HCT116 (cell line): ENCODE measurements at regions not wholly inside any gene's neighbourhood (a gene's known extent, or its start where the extent isn't known, plus 50 kb on each side); places are given as distances from the start of the nearest gene placed in this dataset.

Experiments used
- ATAC-seq: fragments of 200-7000 bp; cut with Tn5 transposase; 2 replicates; pipeline ENCODE4 v1.9.1; 2020; ENCODE audit warnings: mild to moderate bottlenecking, moderate library complexity
- BruUV-seq: library from RNA; stranded (reverse); fragments of 400-500 nt; replicated peaks from 2 replicates; lab custom pipeline; 2021; lab: Mats Ljungman, UMichigan
- CTCF ChIA-PET: fragments of 300-600 bp; sonication (Branson Sonifier 250); formaldehyde crosslinking; loops from one replicate; lab custom pipeline; 2021; ENCODE audit warnings: antibody characterized with exemption; lab: Charles Lee
- POLR2A ChIA-PET: fragments of 300-600, 350-600 bp; sonication (Branson Sonifier 250); formaldehyde crosslinking; loops from one replicate; lab custom pipeline; 2021; ENCODE audit warnings: antibody characterized with exemption; lab: Charles Lee
- RAD21 ChIA-PET, 2 experiments: fragments of 300-600 bp; sonication (Branson Sonifier 250); formaldehyde crosslinking; loops; one replicate each; lab custom pipeline; 2023; ENCODE audit warnings: low total read pairs in 2 of 2; ENCODE audit not compliant: uncharacterized antibody in 2 of 2, unreplicated experiment in 2 of 2, low non-redundant PET in 1 of 2; lab: Charles Lee
- DNase-seq: peaks from one replicate; pipeline ENCODE4 v3.0.0-alpha.2; 2010; ENCODE audit warnings: low read depth, low spot score
- H2AFZ ChIP-seq: fragments of 200-600 bp; shearing (Covaris generic), sonication (generic); 2 replicates; pipeline ENCODE4 v1.6.1; 2017; ENCODE audit warnings: low read depth, mixed run types, mixed read lengths, antibody characterized with exemption, low read length; ENCODE audit not compliant: poor library complexity, severe bottlenecking
- H3K27ac ChIP-seq: 2 replicates; pipeline ENCODE4 v1.5.1; 2012; ENCODE audit warnings: low read depth, low read length
- H3K27me3 ChIP-seq: fragments of 200-600 bp; sonication (generic); 2 replicates; pipeline ENCODE4 v1.6.1; 2016; ENCODE audit warnings: mixed run types, low read length, mixed read lengths; ENCODE audit not compliant: insufficient read depth
- H3K36me3 ChIP-seq, 2 experiments: fragments of 200-500 bp in 1 of 2; fragments of 200-600 bp in 1 of 2; sonication (Bioruptor generic) in 1 of 2; sonication (generic) in 1 of 2; 2 replicates each; pipeline versions ENCODE4 v1.5.1 to v1.6.1; 2014 to 2016; ENCODE audit warnings: low read length in 2 of 2, inconsistent platforms in 1 of 2, mixed read lengths in 1 of 2, mixed run types in 1 of 2; ENCODE audit not compliant: insufficient read depth in 2 of 2, control insufficient read depth in 1 of 2
- H3K4me1 ChIP-seq, 2 experiments: fragments of 200-600 bp in 1 of 2; sonication (generic) in 1 of 2; 2 replicates each; pipeline versions ENCODE4 v1.5.1 to v1.6.1; 2012 to 2017; ENCODE audit warnings: low read length in 2 of 2, inconsistent platforms in 1 of 2, mild to moderate bottlenecking in 1 of 2, mixed read lengths in 1 of 2, mixed run types in 1 of 2, moderate library complexity in 1 of 2; ENCODE audit not compliant: insufficient read depth in 2 of 2, control insufficient read depth in 1 of 2
- H3K4me2 ChIP-seq: fragments of 200-600 bp; sonication (generic); 2 replicates; pipeline ENCODE4 v1.6.1; 2017; ENCODE audit warnings: mixed run types, low read length, mixed read lengths
- H3K4me3 ChIP-seq, 2 experiments: fragments of 200-600 bp in 1 of 2; sonication (generic) in 1 of 2; replicated peaks in 1 of 2; 2 replicates each; pipeline ENCODE4 v1.5.1; 2011 to 2016; ENCODE audit warnings: low read length in 2 of 2, control low read depth in 1 of 2, low read depth in 1 of 2, mild to moderate bottlenecking in 1 of 2, mixed read lengths in 1 of 2, mixed run types in 1 of 2
- H3K79me2 ChIP-seq: fragments of 200-600 bp; sonication (generic); 2 replicates; pipeline ENCODE4 v1.6.1; 2017; ENCODE audit warnings: mild to moderate bottlenecking, mixed run types, low read length, moderate library complexity, mixed read lengths; ENCODE audit not compliant: insufficient read depth
- H3K9ac ChIP-seq: fragments of 200-600 bp; sonication (generic); 2 replicates; pipeline ENCODE4 v1.6.1; 2016; ENCODE audit warnings: low read length, mixed read lengths
- H3K9me2 ChIP-seq: fragments of 200-600 bp; sonication (generic), shearing (Covaris generic); 2 replicates; pipeline ENCODE4 v1.6.1; 2017; ENCODE audit warnings: mixed run types, mild to moderate bottlenecking, moderate library complexity; ENCODE audit not compliant: insufficient read depth
- H3K9me3 ChIP-seq, 2 experiments: fragments of 200-500 bp in 1 of 2; fragments of 200-600 bp in 1 of 2; sonication (Bioruptor generic) in 1 of 2; sonication (generic) in 1 of 2; 2 replicates each; pipeline ENCODE4 v1.6.1; 2014 to 2017; ENCODE audit warnings: low read length in 2 of 2, mixed read lengths in 2 of 2, inconsistent platforms in 1 of 2, low read depth in 1 of 2, mild to moderate bottlenecking in 1 of 2, mixed run types in 1 of 2, moderate library complexity in 1 of 2; ENCODE audit not compliant: control insufficient read depth in 1 of 2, insufficient read depth in 1 of 2
- H4K20me1 ChIP-seq: fragments of 200-600 bp; sonication (generic), shearing (Covaris generic); 2 replicates; pipeline ENCODE4 v1.6.1; 2017; ENCODE audit warnings: mixed run types, mild to moderate bottlenecking, moderate library complexity; ENCODE audit not compliant: insufficient read depth
- ATF3 ChIP-seq: IDR thresholded peaks from 2 replicates; pipeline ENCODE4 v1.6.1; 2012
- CBX3 ChIP-seq: IDR thresholded peaks from 2 replicates; pipeline ENCODE4 v1.6.1; 2012; ENCODE audit warnings: low read depth
- EGR1 ChIP-seq: IDR thresholded peaks from 2 replicates; pipeline ENCODE4 v1.6.1; 2012; ENCODE audit warnings: low read depth
- ELF1 ChIP-seq: IDR thresholded peaks from 2 replicates; pipeline ENCODE4 v1.6.1; 2012; ENCODE audit warnings: low read depth, borderline replicate concordance
- EZH2 ChIP-seq: fragments of 200-600 bp; sonication (generic); IDR thresholded peaks from 2 replicates; pipeline ENCODE4 v1.6.1; 2017; ENCODE audit warnings: antibody characterized with exemption, mixed run types
- EZH2phosphoT487 ChIP-seq: fragments of 200-600 bp; IDR thresholded peaks from 2 replicates; pipeline ENCODE4 v1.6.1; 2018; ENCODE audit warnings: antibody characterized with exemption, borderline replicate concordance
- FOSL1 ChIP-seq: IDR thresholded peaks from 2 replicates; pipeline ENCODE4 v1.6.1; 2012; ENCODE audit warnings: low read depth
- JUND ChIP-seq: IDR thresholded peaks from 2 replicates; pipeline ENCODE4 v1.6.1; 2012
- POLR2AphosphoS5 ChIP-seq: IDR thresholded peaks from 2 replicates; pipeline ENCODE4 v1.6.1; 2011; ENCODE audit warnings: mild to moderate bottlenecking, low read depth, low read length, moderate library complexity
- RAD21 ChIP-seq: IDR thresholded peaks from 2 replicates; pipeline ENCODE4 v1.6.1; 2012; ENCODE audit warnings: low read depth, mild to moderate bottlenecking
- SP1 ChIP-seq: IDR thresholded peaks from 2 replicates; pipeline ENCODE4 v1.6.1; 2012; ENCODE audit warnings: low read depth
- SRF ChIP-seq: IDR thresholded peaks from 2 replicates; pipeline ENCODE4 v1.6.1; 2012; ENCODE audit warnings: low read depth
- TCF7L2 ChIP-seq: IDR thresholded peaks from 2 replicates; pipeline ENCODE4 v1.7.0; 2011; ENCODE audit warnings: borderline replicate concordance, inconsistent platforms; ENCODE audit not compliant: insufficient read depth, insufficient read length; ENCODE audit errors: extremely low read depth
- ZBTB33 ChIP-seq: IDR thresholded peaks from 2 replicates; pipeline ENCODE4 v1.6.1; 2011; ENCODE audit warnings: mild to moderate bottlenecking, low read length, moderate library complexity; ENCODE audit not compliant: insufficient replicate concordance; ENCODE audit errors: extremely low read depth
- ZNF274 ChIP-seq: fragments of 200-500 bp; sonication (Bioruptor generic); IDR thresholded peaks from 2 replicates; pipeline ENCODE4 v1.6.1; 2014; ENCODE audit warnings: mild to moderate bottlenecking, low read depth, low read length, inconsistent platforms
- intact Hi-C: fragments of 100-400 bp; cut with micrococcal nuclease; formaldehyde crosslinking; loops from 2 replicates; pipeline ENCODE4 v1.10.0; 2022

- H3K9me2 ChIP-seq, result no peaks in the 10 kb centered on the region
- ChIA-PET CTCF (no interaction called here), RAD21 (no interaction called here), POLR2A (no interaction called here)
- TF ChIP-seq ATF3, result no peak
- no peak for TF ChIP-seq TCF7L2
- no peak for TF ChIP-seq EZH2phosphoT487
- TF ChIP-seq SP1, result no peak
- TF ChIP-seq RAD21, result no peak
- no peak for TF ChIP-seq JUND
- no peak for TF ChIP-seq FOSL1
- no peak for TF ChIP-seq EGR1
- TF ChIP-seq CBX3, result no peak
- no peak overlapping the region for H3K4me2 ChIP-seq
- no peaks in the 10 kb centered on the region for H3K9me3 ChIP-seq
- no peaks in the 10 kb centered on the region for H3K27me3 ChIP-seq
- no peaks in the 10 kb centered on the region for H3K36me3 ChIP-seq
- DNase-seq (no peak), ATAC-seq (no peak)
- H3K4me3 ChIP-seq, result no peak overlapping the region
- H4K20me1 ChIP-seq, result no peaks in the 10 kb centered on the region
- no peaks in the 10 kb centered on the region for H3K4me1 ChIP-seq
- H2AFZ ChIP-seq, result no peak overlapping the region
- no peak overlapping the region for H3K9ac ChIP-seq
- no TSS peak for BruUV-seq
- intact Hi-C loops, result no loop called here
- no peak overlapping the region for H3K27ac ChIP-seq
- no peaks in the 10 kb centered on the region for H3K79me2 ChIP-seq
Observed at GRCh38 chr3:194194051-194194756, 58.3 kb downstream of the HES1 start.

DNA sequence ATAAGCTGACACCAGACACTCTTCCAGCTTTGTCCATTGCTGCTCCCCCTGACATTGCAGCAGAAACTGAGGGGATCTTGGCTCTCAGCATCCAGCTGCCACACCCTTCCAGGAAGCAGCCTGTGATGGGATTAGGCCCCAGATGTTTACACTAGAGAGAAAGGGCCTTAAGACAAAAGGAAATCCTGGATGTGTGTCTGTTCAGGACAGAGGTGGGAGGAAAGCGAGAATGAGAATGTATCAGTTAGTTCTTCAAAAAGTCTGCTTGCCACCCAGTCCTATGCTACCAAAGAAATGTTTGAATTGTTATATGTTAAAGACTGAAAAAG is 58.8 kb downstream of the HES1 start:
- no peak overlapping the region for H2AFZ ChIP-seq
- ChIA-PET POLR2A (no interaction called here), RAD21 (no interaction called here), CTCF (no interaction called here)
- DNase-seq, result no peak
- H3K4me1 ChIP-seq, result no peaks in the 10 kb centered on the region
- intact Hi-C loops, result no loop called here
- BruUV-seq, result no TSS peak
- no peak overlapping the region for H3K9ac ChIP-seq
- no peaks in the 10 kb centered on the region for H3K9me3 ChIP-seq
- H3K36me3 ChIP-seq, result no peaks in the 10 kb centered on the region
- no peaks in the 10 kb centered on the region for H4K20me1 ChIP-seq
- ATAC-seq, result no peak
- H3K79me2 ChIP-seq, result no peaks in the 10 kb centered on the region
- TF ChIP-seq POLR2AphosphoS5 (no peak), SRF (no peak), EGR1 (no peak), TCF7L2 (no peak), SP1 (no peak), ELF1 (no peak), RAD21 (no peak), ZNF274 (no peak), CBX3 (no peak), EZH2 (no peak), FOSL1 (no peak), ZBTB33 (no peak)
- no peak overlapping the region for H3K4me3 ChIP-seq
- H3K9me2 ChIP-seq, result no peaks in the 10 kb centered on the region
- no peaks in the 10 kb centered on the region for H3K27me3 ChIP-seq
- H3K4me2 ChIP-seq, result no peak overlapping the region
- H3K27ac ChIP-seq, result no peak overlapping the region
